Mammary epithelial cell (primary cell): ENCODE measurements at regions not wholly inside any gene's neighbourhood (a gene's known extent, or its start where the extent isn't known, plus 50 kb on each side); places are given as distances from the start of the nearest gene placed in this dataset.

Experiments used
- EZH2 ChIP-seq: IDR thresholded peaks from 2 replicates; pipeline ENCODE4 v1.6.1; 2012; ENCODE audit warnings: low read length, inconsistent platforms, borderline replicate concordance
- TF ChIP-seq, protein P1 (sequence below), 2 donors: IDR thresholded peaks in 1 of 2; conservative IDR thresholded peaks in 1 of 2; 2 replicates each; pipeline ENCODE4 v1.5.1; 2011 to 2012; ENCODE audit warnings: inconsistent platforms in 2 of 2, low read length in 2 of 2, mild to moderate bottlenecking in 2 of 2, control low read depth in 1 of 2, low read depth in 1 of 2; ENCODE audit not compliant: insufficient read depth in 1 of 2; ENCODE audit errors: extremely low read depth in 1 of 2

GRCh38 chr15:80343554-80343992 is 60.6 kb upstream of the ARNT2 start:
- TF ChIP-seq, protein P1, sequence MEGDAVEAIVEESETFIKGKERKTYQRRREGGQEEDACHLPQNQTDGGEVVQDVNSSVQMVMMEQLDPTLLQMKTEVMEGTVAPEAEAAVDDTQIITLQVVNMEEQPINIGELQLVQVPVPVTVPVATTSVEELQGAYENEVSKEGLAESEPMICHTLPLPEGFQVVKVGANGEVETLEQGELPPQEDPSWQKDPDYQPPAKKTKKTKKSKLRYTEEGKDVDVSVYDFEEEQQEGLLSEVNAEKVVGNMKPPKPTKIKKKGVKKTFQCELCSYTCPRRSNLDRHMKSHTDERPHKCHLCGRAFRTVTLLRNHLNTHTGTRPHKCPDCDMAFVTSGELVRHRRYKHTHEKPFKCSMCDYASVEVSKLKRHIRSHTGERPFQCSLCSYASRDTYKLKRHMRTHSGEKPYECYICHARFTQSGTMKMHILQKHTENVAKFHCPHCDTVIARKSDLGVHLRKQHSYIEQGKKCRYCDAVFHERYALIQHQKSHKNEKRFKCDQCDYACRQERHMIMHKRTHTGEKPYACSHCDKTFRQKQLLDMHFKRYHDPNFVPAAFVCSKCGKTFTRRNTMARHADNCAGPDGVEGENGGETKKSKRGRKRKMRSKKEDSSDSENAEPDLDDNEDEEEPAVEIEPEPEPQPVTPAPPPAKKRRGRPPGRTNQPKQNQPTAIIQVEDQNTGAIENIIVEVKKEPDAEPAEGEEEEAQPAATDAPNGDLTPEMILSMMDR (conservative IDR thresholded peaks at IDR 0.05 in 1 of 2, IDR thresholded peaks at IDR 0.05 in 1 of 2; ENCODE audit: extremely low read depth in 1 of 2, insufficient read depth in 1 of 2, low read depth in 1 of 2, low read length in 2 of 2) = no peak
- TF ChIP-seq EZH2 = no peak
